Ishikawa (cell line): ENCODE measurements at regions not wholly inside any gene's neighbourhood (a gene's known extent, or its start where the extent isn't known, plus 50 kb on each side); places are given as distances from the start of the nearest gene placed in this dataset.

Experiments
- CEBPB ChIP-seq: IDR thresholded peaks from 2 replicates; pipeline ENCODE4 v1.6.1; 2012
- CREB1 ChIP-seq: IDR thresholded peaks from 2 replicates; pipeline ENCODE4 v1.6.1; 2012; ENCODE audit warnings: low read depth
- EGR1 ChIP-seq: IDR thresholded peaks from 2 replicates; pipeline ENCODE4 v1.6.1; 2012
- EP300 ChIP-seq: IDR thresholded peaks from 2 replicates; pipeline ENCODE4 v1.6.1; 2012; ENCODE audit warnings: borderline replicate concordance
- FOXM1 ChIP-seq: IDR thresholded peaks from 2 replicates; pipeline ENCODE4 v1.6.1; 2012; ENCODE audit warnings: low read depth, borderline replicate concordance
- NFIC ChIP-seq: IDR thresholded peaks from 2 replicates; pipeline ENCODE4 v1.6.1; 2012
- RAD21 ChIP-seq: IDR thresholded peaks from 2 replicates; pipeline ENCODE4 v1.6.1; 2012; ENCODE audit warnings: low read depth
- TAF1 ChIP-seq: IDR thresholded peaks from 2 replicates; pipeline ENCODE4 v1.6.1; 2012; ENCODE audit warnings: low read depth, mild to moderate bottlenecking
- TCF12 ChIP-seq: IDR thresholded peaks from 2 replicates; pipeline ENCODE4 v1.6.1; 2012; ENCODE audit warnings: low read depth
- TEAD4 ChIP-seq: IDR thresholded peaks from 2 replicates; pipeline ENCODE4 v1.6.1; 2012
- USF1 ChIP-seq: IDR thresholded peaks from 2 replicates; pipeline ENCODE4 v1.6.1; 2012
- YY1 ChIP-seq: IDR thresholded peaks from 2 replicates; pipeline ENCODE4 v1.6.1; 2012; ENCODE audit warnings: low read depth
- ZBTB7A ChIP-seq: IDR thresholded peaks from 2 replicates; pipeline ENCODE4 v1.6.1; 2012; ENCODE audit warnings: low read depth
- TF ChIP-seq, protein P1 (sequence below): IDR thresholded peaks from 2 replicates; pipeline ENCODE4 v1.6.1; 2012; ENCODE audit warnings: low read depth, mild to moderate bottlenecking
- TF ChIP-seq, protein P2 (sequence below): IDR thresholded peaks from 2 replicates; pipeline ENCODE4 v1.6.1; 2012

GRCh38 chr9:135252980-135253304 lies 165.5 kb downstream of the OLFM1 start:
- TF ChIP-seq EP300 (no peak), TEAD4 (no peak), YY1 (no peak), USF1 (no peak), CREB1 (no peak), NFIC (no peak), FOXM1 (no peak), ZBTB7A (no peak), EGR1 (no peak), TAF1 (no peak), RAD21 (no peak), CEBPB (no peak), TCF12 (no peak)
- TF ChIP-seq, protein P1, sequence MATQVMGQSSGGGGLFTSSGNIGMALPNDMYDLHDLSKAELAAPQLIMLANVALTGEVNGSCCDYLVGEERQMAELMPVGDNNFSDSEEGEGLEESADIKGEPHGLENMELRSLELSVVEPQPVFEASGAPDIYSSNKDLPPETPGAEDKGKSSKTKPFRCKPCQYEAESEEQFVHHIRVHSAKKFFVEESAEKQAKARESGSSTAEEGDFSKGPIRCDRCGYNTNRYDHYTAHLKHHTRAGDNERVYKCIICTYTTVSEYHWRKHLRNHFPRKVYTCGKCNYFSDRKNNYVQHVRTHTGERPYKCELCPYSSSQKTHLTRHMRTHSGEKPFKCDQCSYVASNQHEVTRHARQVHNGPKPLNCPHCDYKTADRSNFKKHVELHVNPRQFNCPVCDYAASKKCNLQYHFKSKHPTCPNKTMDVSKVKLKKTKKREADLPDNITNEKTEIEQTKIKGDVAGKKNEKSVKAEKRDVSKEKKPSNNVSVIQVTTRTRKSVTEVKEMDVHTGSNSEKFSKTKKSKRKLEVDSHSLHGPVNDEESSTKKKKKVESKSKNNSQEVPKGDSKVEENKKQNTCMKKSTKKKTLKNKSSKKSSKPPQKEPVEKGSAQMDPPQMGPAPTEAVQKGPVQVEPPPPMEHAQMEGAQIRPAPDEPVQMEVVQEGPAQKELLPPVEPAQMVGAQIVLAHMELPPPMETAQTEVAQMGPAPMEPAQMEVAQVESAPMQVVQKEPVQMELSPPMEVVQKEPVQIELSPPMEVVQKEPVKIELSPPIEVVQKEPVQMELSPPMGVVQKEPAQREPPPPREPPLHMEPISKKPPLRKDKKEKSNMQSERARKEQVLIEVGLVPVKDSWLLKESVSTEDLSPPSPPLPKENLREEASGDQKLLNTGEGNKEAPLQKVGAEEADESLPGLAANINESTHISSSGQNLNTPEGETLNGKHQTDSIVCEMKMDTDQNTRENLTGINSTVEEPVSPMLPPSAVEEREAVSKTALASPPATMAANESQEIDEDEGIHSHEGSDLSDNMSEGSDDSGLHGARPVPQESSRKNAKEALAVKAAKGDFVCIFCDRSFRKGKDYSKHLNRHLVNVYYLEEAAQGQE = no peak
- TF ChIP-seq, protein P2, sequence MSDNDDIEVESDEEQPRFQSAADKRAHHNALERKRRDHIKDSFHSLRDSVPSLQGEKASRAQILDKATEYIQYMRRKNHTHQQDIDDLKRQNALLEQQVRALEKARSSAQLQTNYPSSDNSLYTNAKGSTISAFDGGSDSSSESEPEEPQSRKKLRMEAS = no peak

- TF ChIP-seq EP300 (no peak), FOXM1 (no peak), TCF12 (no peak), RAD21 (no peak), USF1 (no peak), TAF1 (no peak)
- TF ChIP-seq, protein P2 = no peak
- TF ChIP-seq, protein P1 = no peak
These were observed 166.0 kb downstream of the OLFM1 start for GRCh38 chr9:135253305-135254004.

DNA sequence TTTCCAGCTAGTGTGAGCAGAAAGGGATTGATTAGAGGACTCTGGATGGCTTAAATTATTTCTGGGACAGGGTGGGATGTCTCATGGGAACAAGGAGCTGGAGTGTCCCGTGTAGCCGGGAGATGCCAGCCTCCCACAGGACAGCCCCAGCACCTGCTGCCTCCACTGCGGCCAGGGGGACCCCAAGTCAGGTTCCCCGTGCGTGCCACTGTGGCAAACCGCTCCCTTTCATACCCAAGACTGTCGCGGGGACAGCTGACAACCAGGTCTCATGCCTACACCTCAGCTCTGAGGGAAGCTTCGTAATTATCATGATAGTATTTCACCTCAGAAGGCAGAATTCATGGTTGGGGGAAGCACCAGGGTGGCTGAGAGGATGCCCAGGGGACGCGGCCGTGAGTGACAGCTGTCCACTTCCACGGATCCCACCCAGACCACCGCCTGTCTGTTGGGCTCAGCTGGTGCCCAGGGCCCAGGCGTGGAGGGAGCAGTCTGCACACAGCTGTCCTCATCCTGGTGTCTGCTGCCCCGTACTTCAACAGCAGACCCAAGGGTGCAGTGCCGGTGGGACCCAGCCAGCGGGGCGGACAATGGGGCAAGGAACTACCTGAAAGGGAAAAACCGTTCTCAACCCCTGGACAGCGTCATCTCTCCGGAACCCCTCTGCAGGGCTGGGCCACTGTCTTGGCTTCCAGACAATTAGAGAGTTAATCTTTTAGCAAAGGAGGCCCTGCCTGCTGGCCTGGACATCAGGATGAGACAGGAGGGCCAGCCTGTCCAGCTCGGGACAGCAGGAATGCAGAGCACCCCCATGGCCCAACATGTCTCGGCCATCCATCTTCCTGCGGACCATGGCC lies 166.9 kb downstream of the OLFM1 start:
- TF ChIP-seq, protein P2 = no peak
- TF ChIP-seq YY1 (no peak), ZBTB7A (no peak), CEBPB (no peak), TCF12 (no peak), EGR1 (no peak), CREB1 (no peak), EP300 (no peak)
- TF ChIP-seq, protein P1 = no peak

GRCh38 chr9:135255033-135255840 lies 167.8 kb downstream of the OLFM1 start:
- TF ChIP-seq TEAD4 (no peak), TCF12 (no peak), CEBPB (no peak), ZBTB7A (no peak), FOXM1 (no peak), NFIC (no peak), EGR1 (no peak), YY1 (no peak), RAD21 (no peak), USF1 (no peak), CREB1 (no peak), TAF1 (no peak), EP300 (no peak)
- TF ChIP-seq, protein P2 = no peak
- TF ChIP-seq, protein P1 = no peak
